Upper lobe of left lung (tissue), 6 donors: ENCODE measurements at regions not wholly inside any gene's neighbourhood (a gene's known extent, or its start where the extent isn't known, plus 50 kb on each side); places are given as distances from the start of the nearest gene placed in this dataset.

ENCODE experiments used
- ATAC-seq, 2 donors: fragments of 200-7000 bp; cut with Tn5 transposase; one replicate each; pipeline ENCODE4 v1.9.1; 2022; ENCODE audit warnings: mild to moderate bottlenecking in 2 of 2, moderate library complexity in 2 of 2; ENCODE audit not compliant: low FRiP score in 2 of 2
- DNase-seq, 2 donors: peaks; one replicate each; pipeline ENCODE4 v3.0.0-alpha.2; 2019 to 2020
- H3K27ac ChIP-seq, 4 donors: fragments of 200-600 bp; sonication (generic); one replicate each; pipeline ENCODE4 v1.5.1; 2016 to 2019
- H3K27me3 ChIP-seq, 4 donors: fragments of 200-600 bp; sonication (generic); one replicate each; pipeline ENCODE4 v1.5.1; 2017 to 2019
- H3K36me3 ChIP-seq, 4 donors: fragments of 200-600 bp; sonication (generic); one replicate each; pipeline ENCODE4 v1.5.1; 2016 to 2019
- H3K4me1 ChIP-seq, 4 donors: fragments of 200-600 bp; sonication (generic); one replicate each; pipeline ENCODE4 v1.5.1; 2018 to 2019
- H3K4me3 ChIP-seq, 4 donors: fragments of 200-600 bp; sonication (generic); one replicate each; pipeline ENCODE4 v1.5.1; 2017 to 2019; ENCODE audit warnings: mild to moderate bottlenecking in 2 of 4, moderate library complexity in 1 of 4
- H3K9me3 ChIP-seq, 4 donors: fragments of 200-600 bp; sonication (generic); one replicate each; pipeline ENCODE4 v1.5.1; 2018 to 2019
- CTCF ChIP-seq, 6 experiments: fragments of 450-650 bp in 4 of 6; fragments of 200-600 bp in 2 of 6; sonication (generic) in 2 of 6; IDR thresholded peaks; one replicate each; pipeline ENCODE4 v1.5.1; 2016 to 2019; ENCODE audit warnings: antibody characterized with exemption in 6 of 6
- EP300 ChIP-seq, 4 donors: sonication (generic); formaldehyde crosslinking; IDR thresholded peaks; one replicate each; pipeline ENCODE4 v1.5.1; 2017; ENCODE audit warnings: antibody characterized with exemption in 4 of 4, control low read depth in 2 of 4
- POLR2A ChIP-seq, 4 donors: fragments of 450-650 bp; IDR thresholded peaks; one replicate each; pipeline ENCODE4 v1.5.1; 2016 to 2017; ENCODE audit warnings: antibody characterized with exemption in 4 of 4, mild to moderate bottlenecking in 2 of 4
- POLR2AphosphoS5 ChIP-seq, 2 donors: sonication (generic); formaldehyde crosslinking; IDR thresholded peaks; one replicate each; pipeline ENCODE4 v1.5.1; 2017; ENCODE audit warnings: antibody characterized with exemption in 2 of 2
- WGBS, 2 donors: methylation state at CpG; one replicate each; pipeline ENCODE4 v1.1.5; 2017 to 2018; 5-methylcytosine and 5-hydroxymethylcytosine counted together
- donor health status: DM: no; HTN: no; CAD: no; lungs with moderate emphysema.
- donor health status: DM: no; HTN: yes; CAD: no; lungs with severe emphysema.

- no peak overlapping the region for H3K27ac ChIP-seq
- TF ChIP-seq POLR2AphosphoS5 (IDR thresholded peaks at IDR 0.05): no peak
- TF ChIP-seq CTCF (IDR thresholded peaks at IDR 0.05): no peak
- TF ChIP-seq EP300 (IDR thresholded peaks at IDR 0.05): no peak
- DNase-seq: no peak
- H3K36me3 ChIP-seq: no peaks in the 10 kb centered on the region
- no peaks in the 10 kb centered on the region for H3K27me3 ChIP-seq
- no peak for ATAC-seq
- no peaks in the 10 kb centered on the region for H3K9me3 ChIP-seq
- H3K4me1 ChIP-seq: no peaks in the 10 kb centered on the region
- no peak overlapping the region for H3K4me3 ChIP-seq
- WGBS, 2 donors: 61 to 69% methylated on average over 8 of the region's 8 CpGs
These were observed 333.1 kb upstream of the MAF start for GRCh38 chr16:79933603-79934002.

GRCh38 chr16:79932572-79932971 is 332.0 kb upstream of the MAF start:
- TF ChIP-seq CTCF (IDR thresholded peaks at IDR 0.05): no peak
- TF ChIP-seq EP300 (IDR thresholded peaks at IDR 0.05): no peak
- no peaks in the 10 kb centered on the region for H3K27me3 ChIP-seq
- H3K9me3 ChIP-seq: no peaks in the 10 kb centered on the region
- DNase-seq (no peak), ATAC-seq (no peak)
- H3K4me3 ChIP-seq: no peak overlapping the region
- H3K4me1 ChIP-seq: no peaks in the 10 kb centered on the region
- no peaks in the 10 kb centered on the region for H3K36me3 ChIP-seq
- WGBS, 2 donors: 63 to 83% methylated on average over 2 of the region's 2 CpGs
- H3K27ac ChIP-seq: no peak overlapping the region

GRCh38 chr16:79931721-79932120 is 331.2 kb upstream of the MAF start:
- DNase-seq (no peak), ATAC-seq (no peak)
- no peaks in the 10 kb centered on the region for H3K36me3 ChIP-seq
- no peak overlapping the region for H3K4me3 ChIP-seq
- 100% methylated on average over 1 of the region's 1 CpG for WGBS, 2 donors
- no peaks in the 10 kb centered on the region for H3K27me3 ChIP-seq
- H3K9me3 ChIP-seq: no peaks in the 10 kb centered on the region
- no peak for TF ChIP-seq POLR2A (IDR thresholded peaks at IDR 0.05)
- TF ChIP-seq POLR2AphosphoS5 (IDR thresholded peaks at IDR 0.05): no peak
- TF ChIP-seq EP300 (IDR thresholded peaks at IDR 0.05): no peak
- TF ChIP-seq CTCF (IDR thresholded peaks at IDR 0.05): no peak
- no peak overlapping the region for H3K27ac ChIP-seq
- H3K4me1 ChIP-seq: no peaks in the 10 kb centered on the region

GRCh38 chr16:79929260-79929965 is 328.9 kb upstream of the MAF start:
- 25 to 35% methylated on average over 2 of the region's 2 CpGs for WGBS, 2 donors
- DNase-seq (no peak), ATAC-seq (no peak)
- Histone ChIP-seq H3K4me3 (no peak overlapping the region), H3K27me3 (no peaks in the 10 kb centered on the region), H3K9me3 (no peaks in the 10 kb centered on the region), H3K27ac (no peak overlapping the region), H3K36me3 (no peaks in the 10 kb centered on the region), H3K4me1 (no peaks in the 10 kb centered on the region)
- no peak for TF ChIP-seq EP300 (IDR thresholded peaks at IDR 0.05)
- TF ChIP-seq CTCF (IDR thresholded peaks at IDR 0.05): no peak

GRCh38 chr16:79928142-79928873 is 327.8 kb upstream of the MAF start:
- Histone ChIP-seq H3K4me3 (no peak overlapping the region), H3K27me3 (no peaks in the 10 kb centered on the region), H3K27ac (no peak overlapping the region), H3K36me3 (no peaks in the 10 kb centered on the region), H3K9me3 (no peaks in the 10 kb centered on the region), H3K4me1 (no peaks in the 10 kb centered on the region)
- 61 to 68% methylated on average over 9 of the region's 9 CpGs for WGBS, 2 donors
- TF ChIP-seq POLR2A (IDR thresholded peaks at IDR 0.05) (no peak), POLR2AphosphoS5 (IDR thresholded peaks at IDR 0.05) (no peak), EP300 (IDR thresholded peaks at IDR 0.05) (no peak), CTCF (IDR thresholded peaks at IDR 0.05) (no peak)
- ATAC-seq (no peak), DNase-seq (no peak)
